ENCODE measurements at regions not wholly inside any gene's neighbourhood (a gene's known extent, or its start where the extent isn't known, plus 50 kb on each side); places are given as distances from the start of the nearest gene placed in this dataset.
"Not testable (repeated sequence)": the region's sequence is repeated elsewhere in the genome, so short reads cannot be mapped to it uniquely, and the experiment has no call there.

- Histone ChIP-seq H3K27me3 (ENCODE audit: control insufficient read depth, low read length) (no peaks in the 10 kb centered on the region), H3K4me3 (ENCODE audit: low read length) (no peak overlapping the region), H3F3A (ENCODE audit: control insufficient read depth, insufficient read depth) (no peaks in the 10 kb centered on the region), H3K9me3 (ENCODE audit: control insufficient read depth, insufficient read depth, low read length) (no peaks in the 10 kb centered on the region), H4K20me1 (ENCODE audit: control insufficient read depth, insufficient read depth, low read depth, low read length) (no peaks in the 10 kb centered on the region), H3K27ac (ENCODE audit: low read depth, low read length) (no peak overlapping the region), H3K9me2 (replicated peaks; ENCODE audit: control insufficient read depth, low read length) (no peaks in the 10 kb centered on the region), H3K4me1 (ENCODE audit: control insufficient read depth, low read length) (no peaks in the 10 kb centered on the region), H3K36me3 (ENCODE audit: control insufficient read depth, low read length) (no peaks in the 10 kb centered on the region), H3K79me2 (ENCODE audit: control insufficient read depth, low read length) (no peaks in the 10 kb centered on the region), H3K4me2 (ENCODE audit: low read length) (no peak overlapping the region)
- TF ChIP-seq CTCF (IDR thresholded peaks at IDR 0.05; ENCODE audit: low read depth, low read length, poor library complexity, severe bottlenecking) (no peak), EZH2phosphoT487 (IDR thresholded peaks at IDR 0.05; ENCODE audit: borderline replicate concordance, low read length) (no peak)
These were observed 247.3 kb downstream of the LRIG3 start for GRCh38 chr12:58673021-58673420.

GRCh38 chr12:58677833-58678232 lies 242.5 kb downstream of the LRIG3 start:
- not testable (repeated sequence) for H3K79me2 ChIP-seq (ENCODE audit: control insufficient read depth, low read length); H3K4me1 ChIP-seq (ENCODE audit: control insufficient read depth, low read length); H3K36me3 ChIP-seq (ENCODE audit: control insufficient read depth, low read length); H3K27ac ChIP-seq (ENCODE audit: low read depth, low read length); H3K27me3 ChIP-seq (ENCODE audit: control insufficient read depth, low read length); H3K4me2 ChIP-seq (ENCODE audit: low read length); H3K9me3 ChIP-seq (ENCODE audit: control insufficient read depth, insufficient read depth, low read length); H4K20me1 ChIP-seq (ENCODE audit: control insufficient read depth, insufficient read depth, low read depth, low read length); H3K4me3 ChIP-seq (ENCODE audit: low read length); H3K9me2 ChIP-seq (replicated peaks; ENCODE audit: control insufficient read depth, low read length); H3F3A ChIP-seq (ENCODE audit: control insufficient read depth, insufficient read depth)

GRCh38 chr12:58678753-58679152 lies 241.6 kb downstream of the LRIG3 start:
- H3K27ac ChIP-seq (ENCODE audit: low read depth, low read length), result no peak overlapping the region
- H3K4me2 ChIP-seq (ENCODE audit: low read length), result no peak overlapping the region
- H3K79me2 ChIP-seq (ENCODE audit: control insufficient read depth, low read length), result no peaks in the 10 kb centered on the region
- no peak overlapping the region for H3K4me3 ChIP-seq (ENCODE audit: low read length)
- H3K9me3 ChIP-seq (ENCODE audit: control insufficient read depth, insufficient read depth, low read length), result no peaks in the 10 kb centered on the region; the same call in 1 of the 2 replicates
- H3K27me3 ChIP-seq (ENCODE audit: control insufficient read depth, low read length), result no peaks in the 10 kb centered on the region
- TF ChIP-seq EZH2phosphoT487 (IDR thresholded peaks at IDR 0.05; ENCODE audit: borderline replicate concordance, low read length) (no peak), CTCF (IDR thresholded peaks at IDR 0.05; ENCODE audit: low read depth, low read length, poor library complexity, severe bottlenecking) (no peak)
- no peaks in the 10 kb centered on the region for H3K9me2 ChIP-seq (replicated peaks; ENCODE audit: control insufficient read depth, low read length)
- H4K20me1 ChIP-seq (ENCODE audit: control insufficient read depth, insufficient read depth, low read depth, low read length), result no peaks in the 10 kb centered on the region
- no peaks in the 10 kb centered on the region for H3K4me1 ChIP-seq (ENCODE audit: control insufficient read depth, low read length)
- H3K36me3 ChIP-seq (ENCODE audit: control insufficient read depth, low read length), result no peaks in the 10 kb centered on the region
- no peaks in the 10 kb centered on the region for H3F3A ChIP-seq (ENCODE audit: control insufficient read depth, insufficient read depth)

GRCh38 chr12:58681730-58682129 lies 238.6 kb downstream of the LRIG3 start:
- H3K9me2 ChIP-seq (replicated peaks; ENCODE audit: control insufficient read depth, low read length), result no peaks in the 10 kb centered on the region
- no peak overlapping the region for H3K4me3 ChIP-seq (ENCODE audit: low read length)
- TF ChIP-seq CTCF (IDR thresholded peaks at IDR 0.05; ENCODE audit: low read depth, low read length, poor library complexity, severe bottlenecking) (no peak), EZH2phosphoT487 (IDR thresholded peaks at IDR 0.05; ENCODE audit: borderline replicate concordance, low read length) (no peak)
- no peaks in the 10 kb centered on the region for H3K36me3 ChIP-seq (ENCODE audit: control insufficient read depth, low read length)
- H3K27ac ChIP-seq (ENCODE audit: low read depth, low read length), result no peak overlapping the region
- no peaks in the 10 kb centered on the region for H3K79me2 ChIP-seq (ENCODE audit: control insufficient read depth, low read length)
- no peaks in the 10 kb centered on the region; the same call in 1 of the 2 replicates for H3K9me3 ChIP-seq (ENCODE audit: control insufficient read depth, insufficient read depth, low read length)
- H3K4me1 ChIP-seq (ENCODE audit: control insufficient read depth, low read length), result no peaks in the 10 kb centered on the region
- no peak overlapping the region for H3K4me2 ChIP-seq (ENCODE audit: low read length)
- no peaks in the 10 kb centered on the region for H3K27me3 ChIP-seq (ENCODE audit: control insufficient read depth, low read length)
- no peaks in the 10 kb centered on the region for H3F3A ChIP-seq (ENCODE audit: control insufficient read depth, insufficient read depth)
- H4K20me1 ChIP-seq (ENCODE audit: control insufficient read depth, insufficient read depth, low read depth, low read length), result no peaks in the 10 kb centered on the region

Measured in DOHH2 (cell line).